IMR-90 (cell line): ENCODE measurements at regions not wholly inside any gene's neighbourhood (a gene's known extent, or its start where the extent isn't known, plus 50 kb on each side); places are given as distances from the start of the nearest gene placed in this dataset.
A peak's percentile ranks its signal among the peaks of the same experiment; 100 is the strongest.

Experiments
- ATAC-seq: fragments of 200-7000 bp; cut with Tn5 transposase; 2 replicates; pipeline ENCODE4 v1.9.1; 2020; ENCODE audit warnings: low read depth, mild to moderate bottlenecking, moderate library complexity
- BruUV-seq: library from RNA; stranded (reverse); fragments of 400-500 nt; replicated peaks from 2 replicates; lab custom pipeline; 2021; lab: Mats Ljungman, UMichigan
- CTCF ChIA-PET: fragments of 300-600 bp; formaldehyde crosslinking; extraction: SDS; loops from one replicate; lab custom pipeline; 2021; ENCODE audit warnings: antibody characterized with exemption; lab: Yijun Ruan, JAX
- POLR2A ChIA-PET: fragments of 300-600 bp; sonication (Branson Sonifier 250); formaldehyde crosslinking; loops from one replicate; lab custom pipeline; 2022; ENCODE audit warnings: antibody characterized with exemption; ENCODE audit not compliant: unreplicated experiment; lab: Charles Lee
- DNase-seq: peaks from one replicate; pipeline ENCODE4 v3.0.0; 2013
- H2AFZ ChIP-seq: replicated peaks from 2 replicates; pipeline ENCODE3; 2013; ENCODE audit warnings: low read length, mild to moderate bottlenecking; ENCODE audit not compliant: poor library complexity
- H2AK5ac ChIP-seq: 2 replicates; pipeline ENCODE4 v1.6.1; 2013; ENCODE audit warnings: low read depth, low read length, inconsistent platforms
- H2AK9ac ChIP-seq: replicated peaks from 2 replicates; pipeline ENCODE3; 2013; ENCODE audit warnings: mild to moderate bottlenecking, low read depth, low read length, moderate library complexity; ENCODE audit not compliant: poor library complexity
- H2BK120ac ChIP-seq: 2 replicates; pipeline ENCODE4 v1.6.1; 2013; ENCODE audit warnings: low read depth, low read length, inconsistent platforms
- H2BK15ac ChIP-seq: 3 replicates; pipeline ENCODE4 v1.6.1; 2013; ENCODE audit warnings: low read depth, low read length, inconsistent platforms
- H2BK20ac ChIP-seq: 2 replicates; pipeline ENCODE4 v1.6.1; 2013; ENCODE audit warnings: low read depth, mild to moderate bottlenecking, inconsistent platforms, low read length, moderate library complexity
- H2BK5ac ChIP-seq: 2 replicates; pipeline ENCODE4 v1.6.1; 2013; ENCODE audit warnings: mild to moderate bottlenecking, low read depth, low read length, inconsistent platforms; ENCODE audit not compliant: poor library complexity, severe bottlenecking
- H3K14ac ChIP-seq: replicated peaks from 2 replicates; pipeline ENCODE4 v1.6.1; 2013; ENCODE audit warnings: low read depth, low read length, inconsistent platforms
- H3K18ac ChIP-seq: 2 replicates; pipeline ENCODE4 v1.6.1; 2013; ENCODE audit warnings: low read depth, low read length, control low read depth
- H3K23ac ChIP-seq: 2 replicates; pipeline ENCODE4 v1.6.1; 2013; ENCODE audit warnings: low read depth, low read length, inconsistent platforms
- H3K27ac ChIP-seq: 2 replicates; pipeline ENCODE4 v1.5.1; 2013; ENCODE audit warnings: mild to moderate bottlenecking, control low read depth, low read length; ENCODE audit not compliant: insufficient read depth
- H3K27me3 ChIP-seq: 2 replicates; pipeline ENCODE4 v1.6.1; 2013; ENCODE audit warnings: low read length; ENCODE audit not compliant: control insufficient read depth, insufficient read depth
- H3K36me3 ChIP-seq: 2 replicates; pipeline ENCODE4 v1.6.1; 2013; ENCODE audit warnings: low read length, mixed read lengths; ENCODE audit not compliant: control insufficient read depth, insufficient read depth
- H3K4ac ChIP-seq: 2 replicates; pipeline ENCODE4 v1.6.1; 2013; ENCODE audit warnings: low read depth, low read length, inconsistent platforms
- H3K4me1 ChIP-seq: 2 replicates; pipeline ENCODE4 v1.6.1; 2013; ENCODE audit warnings: low read length, mixed read lengths; ENCODE audit not compliant: control insufficient read depth, insufficient read depth
- H3K4me2 ChIP-seq: 2 replicates; pipeline ENCODE4 v1.6.1; 2013; ENCODE audit warnings: low read depth, mild to moderate bottlenecking, control low read depth, low read length, moderate library complexity
- H3K4me3 ChIP-seq: 2 replicates; pipeline ENCODE4 v1.5.1; 2013; ENCODE audit warnings: low read depth, mild to moderate bottlenecking, control low read depth, low read length, moderate library complexity; ENCODE audit not compliant: insufficient read depth
- H3K56ac ChIP-seq: 2 replicates; pipeline ENCODE4 v1.6.1; 2013; ENCODE audit warnings: low read length, inconsistent platforms; ENCODE audit not compliant: insufficient read depth; ENCODE audit errors: extremely low read depth
- H3K79me1 ChIP-seq, 2 experiments: 2 replicates each; pipeline ENCODE4 v1.6.1; 2013; ENCODE audit warnings: low read length in 2 of 2, inconsistent platforms in 1 of 2, low read depth in 1 of 2
- H3K9ac ChIP-seq: 2 replicates; pipeline ENCODE4 v1.6.1; 2013; ENCODE audit warnings: low read depth, low read length, control low read depth
- H3K9me1 ChIP-seq: 2 replicates; pipeline ENCODE4 v1.6.1; 2013; ENCODE audit warnings: low read length, inconsistent platforms; ENCODE audit not compliant: insufficient read depth
- H3K9me3 ChIP-seq: 2 replicates; pipeline ENCODE4 v1.6.1; 2013; ENCODE audit warnings: low read length; ENCODE audit not compliant: control insufficient read depth, insufficient read depth
- H4K20me1 ChIP-seq: 2 replicates; pipeline ENCODE4 v1.6.1; 2013; ENCODE audit warnings: low read length, inconsistent platforms; ENCODE audit not compliant: insufficient read depth
- H4K5ac ChIP-seq: 2 replicates; pipeline ENCODE4 v1.6.1; 2013; ENCODE audit warnings: mild to moderate bottlenecking, low read depth, low read length, control low read depth
- H4K8ac ChIP-seq, 2 experiments: 2 replicates each; pipeline ENCODE4 v1.6.1; 2013; ENCODE audit warnings: low read depth in 2 of 2, low read length in 2 of 2, control low read depth in 1 of 2, inconsistent platforms in 1 of 2
- H4K91ac ChIP-seq: 2 replicates; pipeline ENCODE4 v1.6.1; 2013; ENCODE audit warnings: low read depth, low read length, inconsistent platforms; ENCODE audit not compliant: insufficient read depth
- BHLHE40 ChIP-seq: fragments of 150-350 bp; IDR thresholded peaks from 2 replicates; pipeline ENCODE4 v1.6.1; 2016; ENCODE audit warnings: mild to moderate bottlenecking, low read depth, low read length
- CEBPB ChIP-seq: IDR thresholded peaks from 2 replicates; pipeline ENCODE4 v1.6.1; 2012; ENCODE audit warnings: low read depth, low read length, improper control_type of control experiment
- FOS ChIP-seq: fragments of 150-350 bp; IDR thresholded peaks from 2 replicates; pipeline ENCODE4 v1.6.1; 2016; ENCODE audit warnings: low read depth, low read length
- MAFK ChIP-seq: IDR thresholded peaks from 2 replicates; pipeline ENCODE4 v1.6.1; 2012; ENCODE audit warnings: low read depth, low read length, improper control_type of control experiment
- NFE2L2 ChIP-seq: fragments of 150-350 bp; IDR thresholded peaks from 2 replicates; pipeline ENCODE4 v1.6.1; 2016; ENCODE audit warnings: low read depth, mild to moderate bottlenecking, low read length
- POLR2A ChIP-seq: IDR thresholded peaks from 2 replicates; pipeline ENCODE4 v1.6.1; 2012; ENCODE audit warnings: mild to moderate bottlenecking, low read depth, low read length
- RAD21 ChIP-seq: IDR thresholded peaks from 2 replicates; pipeline ENCODE4 v1.6.1; 2012; ENCODE audit warnings: low read length, improper control_type of control experiment
- RFX5 ChIP-seq: IDR thresholded peaks from 2 replicates; pipeline ENCODE4 v1.8.0; 2012; ENCODE audit warnings: low read depth, mild to moderate bottlenecking, low read length, moderate library complexity
- SMC3 ChIP-seq: fragments of 150-350 bp; IDR thresholded peaks from 2 replicates; pipeline ENCODE4 v1.6.1; 2016; ENCODE audit warnings: low read depth, mild to moderate bottlenecking, antibody characterized with exemption, low read length, moderate library complexity
- WGBS, 2 experiments: methylation state at CpG; one replicate each; pipeline versions ENCODE4 v1.1.5 to v1.1.7; 2013; ENCODE audit warnings: missing lambda C conversion rate in 2 of 2; ENCODE audit not compliant: insufficient read length in 1 of 2; ENCODE audit errors: extremely low coverage in 2 of 2; 5-methylcytosine and 5-hydroxymethylcytosine counted together
- dilution Hi-C: fragments of 300-500 bp; cut with HindIII; formaldehyde crosslinking; loops from one replicate; pipeline ENCODE4 v1.14.3; 2018; ENCODE audit warnings: low sequenced_read_pairs; ENCODE audit not compliant: unreplicated experiment
- in situ Hi-C: fragments of 300-500 bp; cut with MboI; formaldehyde crosslinking; loops from 3 replicates; pipeline ENCODE4 v1.14.3; 2019; ENCODE audit warnings: low sequenced_read_pairs, inconsistent platforms, mixed read lengths
- intact Hi-C: fragments of 100-400 bp; cut with micrococcal nuclease; formaldehyde crosslinking; loops from 2 replicates; pipeline ENCODE4 v1.10.0; 2022
- TF ChIP-seq, protein P1 (sequence below): fragments of 150-350 bp; IDR thresholded peaks from 2 replicates; pipeline ENCODE4 v1.6.1; 2016; ENCODE audit warnings: low read depth, mild to moderate bottlenecking, low read length, moderate library complexity, borderline replicate concordance
- TF ChIP-seq, protein P2 (sequence below): conservative IDR thresholded peaks from 2 replicates; pipeline ENCODE4 v1.5.1; 2012; ENCODE audit warnings: mild to moderate bottlenecking, low read depth, low read length, improper control_type of control experiment

DNA sequence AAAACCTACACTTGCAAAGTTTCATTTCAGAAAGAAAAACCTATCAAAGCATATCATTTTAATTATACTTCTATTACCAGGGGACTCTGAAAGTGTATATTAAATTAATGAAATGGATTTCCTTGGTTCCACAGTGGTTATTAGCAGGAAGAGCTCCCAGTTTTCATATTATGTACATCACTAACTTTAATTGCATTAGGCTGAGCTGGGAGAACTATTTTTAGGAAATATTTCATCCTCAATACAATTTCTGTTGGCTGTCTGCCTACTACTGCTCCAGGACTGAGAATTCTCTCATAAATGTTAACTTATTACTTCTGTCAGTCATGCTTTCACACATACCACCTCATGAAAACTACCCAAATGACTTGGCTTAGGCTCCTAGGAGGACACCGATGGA is 301.4 kb downstream of the CMPK2 start:
- Histone ChIP-seq H3K18ac (no peak overlapping the region), H4K8ac (no peak overlapping the region), H3K9ac (no peak overlapping the region), H4K5ac (no peak overlapping the region), H3K9me1 (no peaks in the 10 kb centered on the region; the same call in 1 of the 2 replicates), H2AK5ac (no peak overlapping the region), H3K27me3 (no peaks in the 10 kb centered on the region), H3K23ac (no peak overlapping the region), H2BK20ac (no peak overlapping the region), H3K56ac (no peak overlapping the region), H3K36me3 (no peaks in the 10 kb centered on the region), H2BK5ac (no peak overlapping the region), H2AK9ac (peak overlapping the region; percentile 44), H3K27ac (no peak overlapping the region), H3K4ac (no peak overlapping the region; the same call in 1 of the 2 replicates), H3K9me3 (no peaks in the 10 kb centered on the region), H3K79me1 (no peaks in the 10 kb centered on the region), H4K91ac (no peak overlapping the region), H3K4me3 (no peak overlapping the region), H4K20me1 (no peaks in the 10 kb centered on the region), H2BK120ac (no peak overlapping the region), H3K4me2 (no peak overlapping the region), H2AFZ (peak overlapping the region; percentile 72), H3K4me1 (no peaks in the 10 kb centered on the region), H3K14ac (no peak overlapping the region), H2BK15ac (no peak overlapping the region)
- WGBS, 2 experiments: 100% methylated on average over 1 of the region's 1 CpG; no CpG with 5 or more reads in 1 of the 2 experiments
- no peak for ATAC-seq
- dilution Hi-C loops: no loop called here
- intact Hi-C loops: no loop called here
- ChIA-PET POLR2A (no interaction called here), CTCF (no interaction called here)
- no TSS peak for BruUV-seq
- TF ChIP-seq RFX5: no peak
- TF ChIP-seq MAFK: no peak
- no peak for TF ChIP-seq SMC3
- TF ChIP-seq CEBPB: no peak
- no peak for TF ChIP-seq RAD21
- no peak for TF ChIP-seq POLR2A
- TF ChIP-seq, protein P1, sequence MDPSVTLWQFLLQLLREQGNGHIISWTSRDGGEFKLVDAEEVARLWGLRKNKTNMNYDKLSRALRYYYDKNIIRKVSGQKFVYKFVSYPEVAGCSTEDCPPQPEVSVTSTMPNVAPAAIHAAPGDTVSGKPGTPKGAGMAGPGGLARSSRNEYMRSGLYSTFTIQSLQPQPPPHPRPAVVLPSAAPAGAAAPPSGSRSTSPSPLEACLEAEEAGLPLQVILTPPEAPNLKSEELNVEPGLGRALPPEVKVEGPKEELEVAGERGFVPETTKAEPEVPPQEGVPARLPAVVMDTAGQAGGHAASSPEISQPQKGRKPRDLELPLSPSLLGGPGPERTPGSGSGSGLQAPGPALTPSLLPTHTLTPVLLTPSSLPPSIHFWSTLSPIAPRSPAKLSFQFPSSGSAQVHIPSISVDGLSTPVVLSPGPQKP: no peak
- no peak for TF ChIP-seq FOS
- no peak for TF ChIP-seq NFE2L2
- TF ChIP-seq BHLHE40: no peak
- TF ChIP-seq, protein P2, sequence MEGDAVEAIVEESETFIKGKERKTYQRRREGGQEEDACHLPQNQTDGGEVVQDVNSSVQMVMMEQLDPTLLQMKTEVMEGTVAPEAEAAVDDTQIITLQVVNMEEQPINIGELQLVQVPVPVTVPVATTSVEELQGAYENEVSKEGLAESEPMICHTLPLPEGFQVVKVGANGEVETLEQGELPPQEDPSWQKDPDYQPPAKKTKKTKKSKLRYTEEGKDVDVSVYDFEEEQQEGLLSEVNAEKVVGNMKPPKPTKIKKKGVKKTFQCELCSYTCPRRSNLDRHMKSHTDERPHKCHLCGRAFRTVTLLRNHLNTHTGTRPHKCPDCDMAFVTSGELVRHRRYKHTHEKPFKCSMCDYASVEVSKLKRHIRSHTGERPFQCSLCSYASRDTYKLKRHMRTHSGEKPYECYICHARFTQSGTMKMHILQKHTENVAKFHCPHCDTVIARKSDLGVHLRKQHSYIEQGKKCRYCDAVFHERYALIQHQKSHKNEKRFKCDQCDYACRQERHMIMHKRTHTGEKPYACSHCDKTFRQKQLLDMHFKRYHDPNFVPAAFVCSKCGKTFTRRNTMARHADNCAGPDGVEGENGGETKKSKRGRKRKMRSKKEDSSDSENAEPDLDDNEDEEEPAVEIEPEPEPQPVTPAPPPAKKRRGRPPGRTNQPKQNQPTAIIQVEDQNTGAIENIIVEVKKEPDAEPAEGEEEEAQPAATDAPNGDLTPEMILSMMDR: no peak
- in situ Hi-C loops: no loop called here
- no peak for DNase-seq
